Body of pancreas (tissue), 4 donors: ENCODE measurements at regions not wholly inside any gene's neighbourhood (a gene's known extent, or its start where the extent isn't known, plus 50 kb on each side); places are given as distances from the start of the nearest gene placed in this dataset.

Experiments used
- ATAC-seq: fragments of 150-250 bp; one replicate; pipeline ENCODE4 v1.9.1; 2016
- DNase-seq, 4 donors: peaks; one replicate each; pipeline ENCODE4 v3.0.0-alpha.2; 2019
- H3K27ac ChIP-seq, 4 donors: fragments of 200-600 bp; sonication (generic); 1 replicate in 3 of 4; 2 replicates in 1 of 4; pipeline versions ENCODE4 v1.5.1 to v1.6.1; 2016 to 2019; ENCODE audit warnings: mild to moderate bottlenecking in 1 of 4, mixed read lengths in 1 of 4, moderate library complexity in 1 of 4
- H3K27me3 ChIP-seq, 2 donors: fragments of 200-600 bp; sonication (generic); one replicate each; pipeline ENCODE4 v1.6.0; 2016; ENCODE audit warnings: mild to moderate bottlenecking in 1 of 2
- H3K36me3 ChIP-seq, 2 donors: fragments of 200-600 bp; sonication (generic); replicated peaks in 1 of 2; 2 replicates each; pipeline ENCODE4 v1.5.1; 2016; ENCODE audit warnings: low read depth in 2 of 2; ENCODE audit not compliant: insufficient read depth in 1 of 2
- H3K4me1 ChIP-seq: fragments of 200-600 bp; sonication (generic); one replicate; pipeline ENCODE4 v1.6.0; 2016
- H3K4me3 ChIP-seq, 2 donors: fragments of 200-600 bp; sonication (generic); 1 replicate in 1 of 2; 2 replicates in 1 of 2; pipeline ENCODE4 v1.5.1; 2016 to 2019
- H3K9me3 ChIP-seq, 3 donors: fragments of 200-600 bp; sonication (generic); 1 replicate in 2 of 3; 2 replicates in 1 of 3; pipeline ENCODE4 v1.5.1; 2016
- CTCF ChIP-seq, 7 experiments: fragments of 450-650 bp in 4 of 7; fragments of 200-600 bp in 3 of 7; sonication (generic) in 3 of 7; IDR thresholded peaks; one replicate each; pipeline ENCODE4 v1.5.1; 2016 to 2019; ENCODE audit warnings: antibody characterized with exemption in 7 of 7
- POLR2A ChIP-seq, 3 donors: fragments of 450-650 bp; IDR thresholded peaks; one replicate each; pipeline ENCODE4 v1.6.1; 2016; ENCODE audit warnings: antibody characterized with exemption in 3 of 3, mild to moderate bottlenecking in 2 of 3
- WGBS, 2 donors: methylation state at CpG; one replicate each; pipeline ENCODE4 v1.1.5; 2017; 5-methylcytosine and 5-hydroxymethylcytosine counted together
- intact Hi-C: fragments of 100-400 bp; cut with DNase I; formaldehyde crosslinking; loops from one replicate; pipeline ENCODE4 v1.15.1; 2023

- Histone ChIP-seq H3K27ac (no peak overlapping the region), H3K4me3 (no peak overlapping the region), H3K36me3 (no peaks in the 10 kb centered on the region), H3K27me3 (no peaks in the 10 kb centered on the region), H3K9me3 (no peaks in the 10 kb centered on the region), H3K4me1 (no peaks in the 10 kb centered on the region)
- intact Hi-C loops, result no loop called here
- TF ChIP-seq POLR2A (IDR thresholded peaks at IDR 0.05), result no peak
- DNase-seq (no peak), ATAC-seq (no peak)
- 88 to 95% methylated on average over 5 of the region's 5 CpGs for WGBS, 2 donors
Measured at GRCh38 chr14:53384536-53384935, 231.4 kb upstream of the DDHD1 start.

- no peak for TF ChIP-seq CTCF (IDR thresholded peaks at IDR 0.05)
- TF ChIP-seq POLR2A (IDR thresholded peaks at IDR 0.05), result no peak
- 31 to 56% methylated on average over 1 of the region's 1 CpG for WGBS, 2 donors
- intact Hi-C loops, result no loop called here
Measured at GRCh38 chr14:53384073-53384472, 230.9 kb upstream of the DDHD1 start.

GRCh38 chr14:53381895-53382294 lies 228.8 kb upstream of the DDHD1 start:
- intact Hi-C loops, result no loop called here
- Histone ChIP-seq H3K4me1 (no peaks in the 10 kb centered on the region), H3K9me3 (no peaks in the 10 kb centered on the region), H3K27ac (no peak overlapping the region), H3K36me3 (no peaks in the 10 kb centered on the region), H3K4me3 (no peak overlapping the region), H3K27me3 (no peaks in the 10 kb centered on the region)
- ATAC-seq (no peak), DNase-seq (no peak)
- 86 to 97% methylated on average over 2 of the region's 2 CpGs for WGBS, 2 donors
- TF ChIP-seq POLR2A (IDR thresholded peaks at IDR 0.05) (no peak), CTCF (IDR thresholded peaks at IDR 0.05) (no peak)

More at GRCh38 chr14:53384073-53384472, 230.9 kb upstream of the DDHD1 start:
- Histone ChIP-seq H3K4me3 (no peak overlapping the region), H3K4me1 (no peaks in the 10 kb centered on the region), H3K36me3 (no peaks in the 10 kb centered on the region), H3K9me3 (no peaks in the 10 kb centered on the region), H3K27ac (no peak overlapping the region), H3K27me3 (no peaks in the 10 kb centered on the region)
- ATAC-seq (no peak), DNase-seq (no peak)

GRCh38 chr14:53380867-53381225 lies 227.7 kb upstream of the DDHD1 start:
- intact Hi-C loops, result no loop called here
- DNase-seq (no peak), ATAC-seq (no peak)
- Histone ChIP-seq H3K4me1 (no peaks in the 10 kb centered on the region), H3K9me3 (no peaks in the 10 kb centered on the region), H3K4me3 (no peak overlapping the region), H3K36me3 (no peaks in the 10 kb centered on the region), H3K27me3 (no peaks in the 10 kb centered on the region), H3K27ac (no peak overlapping the region)
- WGBS, 2 donors, result 6 to 7% methylated on average over 1 of the region's 1 CpG
- TF ChIP-seq POLR2A (IDR thresholded peaks at IDR 0.05), result no peak
- no peak for TF ChIP-seq CTCF (IDR thresholded peaks at IDR 0.05)

- H3K9me3 ChIP-seq, result no peaks in the 10 kb centered on the region
- TF ChIP-seq CTCF (IDR thresholded peaks at IDR 0.05) (no peak), POLR2A (IDR thresholded peaks at IDR 0.05) (no peak)
- no peak overlapping the region for H3K27ac ChIP-seq
- ATAC-seq (no peak), DNase-seq (no peak)
- H3K4me3 ChIP-seq, result no peak overlapping the region
- no peaks in the 10 kb centered on the region for H3K4me1 ChIP-seq
- intact Hi-C loops, result no loop called here
- WGBS, 2 donors, result 74 to 81% methylated on average over 3 of the region's 3 CpGs
- H3K36me3 ChIP-seq, result no peaks in the 10 kb centered on the region
- H3K27me3 ChIP-seq, result no peaks in the 10 kb centered on the region
Measured at GRCh38 chr14:53380052-53380866, 227.1 kb upstream of the DDHD1 start.
